GM18951 (cell line): ENCODE measurements at regions not wholly inside any gene's neighbourhood (a gene's known extent, or its start where the extent isn't known, plus 50 kb on each side); places are given as distances from the start of the nearest gene placed in this dataset.

ENCODE experiments used
- POLR2A ChIP-seq: IDR thresholded peaks from 4 replicates; pipeline ENCODE4 v1.6.1; 2011; ENCODE audit warnings: mild to moderate bottlenecking; ENCODE audit not compliant: insufficient read length, insufficient read depth; ENCODE audit errors: extremely low read depth
- in situ Hi-C: fragments of 300-500 bp; cut with MboI; formaldehyde crosslinking; loops from one replicate; pipeline ENCODE4 v1.12.0; 2022; ENCODE audit warnings: low sequenced_read_pairs, mixed read lengths, inconsistent platforms; ENCODE audit not compliant: unreplicated experiment

DNA sequence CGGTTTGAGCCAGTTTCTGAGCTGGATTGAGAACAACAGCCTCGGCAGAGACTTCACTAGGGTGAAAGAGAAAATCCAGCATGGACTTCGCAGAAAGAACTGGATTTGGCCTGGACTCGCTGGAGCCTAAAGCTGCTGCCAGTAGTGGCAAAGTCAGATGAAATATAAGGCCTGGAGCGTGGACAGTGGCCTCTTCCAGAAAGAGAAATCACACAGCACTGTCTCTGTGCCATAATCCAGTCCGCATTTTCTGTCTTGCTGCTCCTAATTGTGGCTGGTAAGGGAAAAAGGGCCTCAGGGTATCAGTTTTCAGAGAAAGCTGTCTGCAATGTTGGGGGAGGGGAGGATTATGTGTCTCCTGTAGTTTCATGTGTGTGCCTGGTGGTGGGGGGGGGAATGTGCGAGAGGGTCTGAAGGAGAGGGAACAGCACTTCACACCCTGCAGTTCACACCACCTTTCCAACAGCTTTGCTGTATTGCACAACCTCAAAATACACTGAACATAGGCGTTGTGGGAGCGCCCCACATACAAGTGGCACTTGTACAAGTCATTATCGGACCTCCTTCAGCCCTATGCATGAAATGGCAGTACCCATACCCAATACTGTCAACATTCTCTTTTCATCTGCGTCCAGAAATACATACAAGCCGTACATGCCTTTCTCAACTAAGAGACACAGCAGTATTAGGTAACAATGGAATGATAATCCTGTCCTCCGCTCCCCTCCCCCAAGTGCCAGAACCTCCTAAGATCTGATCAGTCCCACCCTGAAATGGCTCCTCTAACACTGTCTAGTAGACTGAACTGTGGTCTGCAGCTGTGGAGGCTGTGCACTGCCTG is 107.5 kb upstream of the ATF7IP start:
- no peak for TF ChIP-seq POLR2A
- in situ Hi-C loops: no loop called here

GRCh38 chr12:14258575-14258940 is 106.9 kb upstream of the ATF7IP start:
- in situ Hi-C loops: no loop called here
- TF ChIP-seq POLR2A: no peak

DNA sequence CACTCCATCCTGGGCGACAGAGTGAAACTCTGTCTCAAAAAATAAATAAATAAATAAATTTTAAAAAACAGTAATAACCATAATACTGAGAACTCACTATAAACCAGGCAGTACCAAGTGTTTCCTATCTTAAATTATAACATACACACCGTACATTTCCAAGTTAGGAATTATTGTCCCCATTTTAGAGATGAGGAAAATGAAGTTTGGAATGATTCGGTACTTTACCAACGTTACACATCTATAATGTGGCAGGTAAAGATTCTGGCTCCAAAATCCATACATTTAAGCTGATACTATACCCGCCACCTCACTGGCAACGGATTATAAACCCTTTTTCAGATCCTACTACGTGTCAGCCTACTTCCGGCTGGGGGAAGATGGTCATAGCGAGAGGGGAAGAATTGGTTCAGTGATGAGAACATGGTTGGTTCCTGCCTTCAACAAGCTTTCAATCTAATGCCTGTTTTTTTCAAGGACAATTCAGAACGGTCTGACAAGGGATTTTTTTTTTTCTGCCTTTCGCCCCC is 105.9 kb upstream of the ATF7IP start:
- in situ Hi-C loops: loop anchor here (10.0 kb wide), 1 partner anchor 105 kb away; the partner anchor contains the start of gene ATF7IP
- no peak for TF ChIP-seq POLR2A

DNA sequence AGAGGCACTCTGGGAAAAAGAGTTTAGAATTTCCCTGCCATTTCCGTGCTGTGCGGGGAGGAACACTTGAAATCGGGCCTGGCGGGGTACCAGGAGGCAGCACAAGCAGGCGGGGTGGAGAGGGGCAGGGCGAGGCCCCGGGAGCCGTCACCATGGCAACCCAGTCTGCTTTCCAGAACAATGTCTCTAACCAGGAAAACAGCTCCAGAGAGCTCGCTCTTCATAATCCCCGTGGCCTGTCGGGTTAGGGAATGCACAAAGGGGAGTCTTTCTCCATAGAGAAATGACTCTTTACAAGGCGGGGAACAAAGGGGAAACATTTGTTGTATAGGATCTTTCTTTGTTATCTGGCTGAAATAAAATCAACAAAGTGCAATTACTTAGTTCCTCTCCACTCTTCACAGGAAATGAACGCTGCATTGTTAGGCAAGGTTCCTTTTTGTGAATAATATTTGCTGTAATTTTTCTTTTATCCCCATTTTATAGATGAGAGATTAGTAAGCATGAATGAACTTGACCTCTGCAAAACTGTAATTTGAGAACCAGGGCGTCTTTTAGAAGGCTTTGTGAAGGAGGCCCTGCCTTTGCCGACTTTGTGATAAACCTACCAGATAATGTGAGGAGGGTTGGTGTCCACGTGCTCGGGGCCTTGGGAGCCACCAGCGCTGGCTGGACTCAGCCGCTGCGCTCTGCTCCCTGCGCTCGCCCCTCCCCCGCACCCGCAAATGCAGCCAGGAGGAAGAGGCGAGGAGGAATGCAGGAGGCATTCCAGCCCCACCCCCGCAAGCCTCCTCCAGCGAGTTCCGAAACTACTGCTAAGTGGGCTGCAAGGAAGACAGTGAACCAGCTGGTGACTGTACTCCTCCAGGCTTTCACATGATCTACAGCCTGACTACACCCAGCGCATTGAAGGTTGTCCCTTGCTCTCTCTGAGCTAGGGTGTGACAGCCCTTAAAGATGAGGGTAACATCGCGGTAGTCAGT is 105.2 kb upstream of the ATF7IP start:
- in situ Hi-C loops: loop anchor here (10.0 kb wide), 1 partner anchor 104 kb away; the partner anchor contains the start of gene ATF7IP
- no peak for TF ChIP-seq POLR2A

- in situ Hi-C loops: loop anchor here (10.0 kb wide), 1 partner anchor 104 kb away; the partner anchor contains the start of gene ATF7IP
- no peak for TF ChIP-seq POLR2A
Measured at GRCh38 chr12:14261096-14261495, 104.4 kb upstream of the ATF7IP start.

GRCh38 chr12:14261861-14262260 is 103.6 kb upstream of the ATF7IP start:
- TF ChIP-seq POLR2A: no peak
- in situ Hi-C loops: loop anchor here (10.0 kb wide), 1 partner anchor 103 kb away; the partner anchor contains the start of gene ATF7IP

- in situ Hi-C loops: loop anchor here (10.0 kb wide), 1 partner anchor 102 kb away; the partner anchor contains the start of gene ATF7IP
- TF ChIP-seq POLR2A: no peak
Measured at GRCh38 chr12:14262771-14263511, 102.5 kb upstream of the ATF7IP start.

DNA sequence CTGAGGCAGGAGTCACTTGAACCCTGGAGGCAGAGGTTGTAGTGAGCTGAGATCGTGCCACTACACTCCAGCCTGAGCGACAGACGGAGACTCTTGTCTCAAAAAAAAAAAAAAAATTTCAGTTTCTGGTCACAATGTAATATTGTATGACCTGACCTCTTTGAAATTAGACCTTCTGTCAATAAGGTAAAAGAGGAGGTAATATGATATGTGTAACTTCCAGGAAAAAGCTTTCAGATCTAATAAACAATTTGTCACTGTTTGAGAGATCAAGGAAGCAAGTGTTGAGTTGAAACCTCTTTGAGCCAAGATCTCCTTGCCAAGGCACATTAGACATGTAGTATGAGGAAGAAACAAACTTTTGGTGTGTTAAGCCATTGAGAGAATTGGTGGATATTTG is 101.7 kb upstream of the ATF7IP start:
- in situ Hi-C loops: loop anchor here (10.0 kb wide), 1 partner anchor 101 kb away; the partner anchor contains the start of gene ATF7IP
- TF ChIP-seq POLR2A: no peak

DNA sequence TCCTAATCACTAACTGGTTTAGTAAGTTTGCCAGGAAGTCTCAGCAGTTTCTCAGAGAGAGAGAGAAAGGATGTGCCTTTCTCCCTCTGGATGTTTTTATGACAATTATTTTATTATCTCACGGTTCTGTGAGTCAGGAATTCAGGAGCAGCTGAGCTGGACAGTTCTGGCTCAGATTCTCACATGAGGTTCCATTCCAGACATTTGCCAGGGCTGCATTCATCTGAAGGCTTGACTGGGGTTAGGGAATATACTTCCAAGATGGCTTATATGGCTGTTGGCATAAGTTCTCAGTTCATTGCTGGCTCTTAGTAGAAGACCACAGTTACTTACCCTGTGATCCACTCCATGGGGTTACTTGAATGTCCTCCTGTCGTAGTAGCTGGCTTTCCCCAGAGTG is 101.2 kb upstream of the ATF7IP start:
- in situ Hi-C loops: loop anchor here (10.0 kb wide), 1 partner anchor 100 kb away; the partner anchor contains the start of gene ATF7IP
- TF ChIP-seq POLR2A: no peak

- in situ Hi-C loops: loop anchor here (10.0 kb wide), 1 partner anchor 100 kb away; the partner anchor contains the start of gene ATF7IP
- TF ChIP-seq POLR2A: no peak
Measured at GRCh38 chr12:14264778-14265177, 100.7 kb upstream of the ATF7IP start.

DNA sequence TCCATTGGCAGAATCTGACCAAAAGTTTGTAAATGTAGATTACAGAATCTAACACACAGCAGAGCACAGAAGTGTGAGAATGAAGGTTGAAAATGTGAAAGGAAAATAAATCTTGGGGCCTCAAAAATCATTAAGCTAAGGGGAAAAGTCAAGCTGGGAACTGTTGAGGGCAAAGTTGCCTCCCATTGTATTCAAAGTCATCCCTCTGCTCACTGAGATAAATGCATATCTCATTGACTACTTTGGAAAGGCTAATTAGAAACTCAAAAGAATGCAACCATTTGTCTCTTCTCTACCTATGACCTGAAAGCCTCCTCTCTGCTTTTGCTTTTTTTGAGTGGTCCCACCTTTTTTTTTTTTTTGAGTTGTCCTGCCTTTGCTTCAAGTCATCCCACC is 97.4 kb upstream of the ATF7IP start:
- in situ Hi-C loops: loop anchor here (10.0 kb wide), 1 partner anchor 97 kb away; the partner anchor contains the start of gene ATF7IP
- TF ChIP-seq POLR2A: no peak

- TF ChIP-seq POLR2A: no peak
- in situ Hi-C loops: no loop called here
Measured at GRCh38 chr12:14270392-14270791, 95.1 kb upstream of the ATF7IP start.
